PFSK-1 (cell line): ENCODE measurements at regions not wholly inside any gene's neighbourhood (a gene's known extent, or its start where the extent isn't known, plus 50 kb on each side); places are given as distances from the start of the nearest gene placed in this dataset.

Source experiments
- FOXP2 ChIP-seq: optimal IDR thresholded peaks from 2 replicates; pipeline ENCODE3; 2011; ENCODE audit warnings: borderline replicate concordance, control low read depth, inconsistent platforms; ENCODE audit not compliant: insufficient read depth; ENCODE audit errors: extremely low read length, extremely low read depth
- POLR2AphosphoS5 ChIP-seq: IDR thresholded peaks from 2 replicates; pipeline ENCODE4 v1.6.1; 2012; ENCODE audit warnings: low read depth, mild to moderate bottlenecking, control low read depth, low read length, moderate library complexity
- REST ChIP-seq, 2 experiments: IDR thresholded peaks; 2 replicates each; pipeline versions ENCODE4 v1.6.1 to v1.8.0; 2011 to 2012; ENCODE audit warnings: low read depth in 2 of 2, low read length in 2 of 2, control low read depth in 1 of 2, inconsistent platforms in 1 of 2, mild to moderate bottlenecking in 1 of 2, moderate library complexity in 1 of 2; ENCODE audit not compliant: insufficient read depth in 1 of 2
- SIN3A ChIP-seq: IDR thresholded peaks from 2 replicates; pipeline ENCODE4 v1.6.1; 2012; ENCODE audit warnings: mild to moderate bottlenecking, low read length, moderate library complexity, borderline replicate concordance; ENCODE audit not compliant: insufficient read depth
- TAF1 ChIP-seq: IDR thresholded peaks from 2 replicates; pipeline ENCODE4 v1.6.1; 2012; ENCODE audit warnings: low read length, control low read depth, borderline replicate concordance; ENCODE audit not compliant: insufficient read depth

GRCh38 chr1:192022827-192023226 is 135.4 kb upstream of the RGS18 start:
- TF ChIP-seq SIN3A, result no peak
- no peak for TF ChIP-seq TAF1
- no peak for TF ChIP-seq POLR2AphosphoS5

- TF ChIP-seq REST (IDR thresholded peaks at IDR 0.05; ENCODE audit: insufficient read depth in 1 of 2, low read depth in 2 of 2, low read length in 2 of 2), result no peak
- no peak for TF ChIP-seq SIN3A
- TF ChIP-seq TAF1, result no peak
- TF ChIP-seq POLR2AphosphoS5, result no peak
- TF ChIP-seq FOXP2, result no peak
These were observed 133.4 kb upstream of the RGS18 start for GRCh38 chr1:192024881-192025280.

- TF ChIP-seq REST (IDR thresholded peaks at IDR 0.05; ENCODE audit: insufficient read depth in 1 of 2, low read depth in 2 of 2, low read length in 2 of 2), result no peak
- no peak for TF ChIP-seq FOXP2
- TF ChIP-seq POLR2AphosphoS5, result no peak
- no peak for TF ChIP-seq TAF1
- TF ChIP-seq SIN3A, result no peak
These were observed 119.7 kb upstream of the RGS18 start for GRCh38 chr1:192038567-192038966.

- no peak for TF ChIP-seq FOXP2
- no peak for TF ChIP-seq TAF1
- no peak for TF ChIP-seq POLR2AphosphoS5
- no peak for TF ChIP-seq REST (IDR thresholded peaks at IDR 0.05; ENCODE audit: insufficient read depth in 1 of 2, low read depth in 2 of 2, low read length in 2 of 2)
- TF ChIP-seq SIN3A, result no peak
These were observed 113.1 kb upstream of the RGS18 start for GRCh38 chr1:192045131-192045530.

- TF ChIP-seq POLR2AphosphoS5 (no peak), REST (IDR thresholded peaks at IDR 0.05; ENCODE audit: insufficient read depth in 1 of 2, low read depth in 2 of 2, low read length in 2 of 2) (no peak), SIN3A (no peak), FOXP2 (no peak), TAF1 (no peak)
These were observed 104.7 kb upstream of the RGS18 start for GRCh38 chr1:192053531-192053971.
